NOMO-1 (cell line): ENCODE measurements at regions not wholly inside any gene's neighbourhood (a gene's known extent, or its start where the extent isn't known, plus 50 kb on each side); places are given as distances from the start of the nearest gene placed in this dataset.
A peak's percentile ranks its signal among the peaks of the same experiment; 100 is the strongest.

Source experiments
- DNase-seq, 2 experiments: peaks; one replicate each; lab custom pipeline; 2025; ENCODE audit not compliant: unreplicated experiment in 2 of 2; lab: John Stamatoyannopoulos, UW

DNA sequence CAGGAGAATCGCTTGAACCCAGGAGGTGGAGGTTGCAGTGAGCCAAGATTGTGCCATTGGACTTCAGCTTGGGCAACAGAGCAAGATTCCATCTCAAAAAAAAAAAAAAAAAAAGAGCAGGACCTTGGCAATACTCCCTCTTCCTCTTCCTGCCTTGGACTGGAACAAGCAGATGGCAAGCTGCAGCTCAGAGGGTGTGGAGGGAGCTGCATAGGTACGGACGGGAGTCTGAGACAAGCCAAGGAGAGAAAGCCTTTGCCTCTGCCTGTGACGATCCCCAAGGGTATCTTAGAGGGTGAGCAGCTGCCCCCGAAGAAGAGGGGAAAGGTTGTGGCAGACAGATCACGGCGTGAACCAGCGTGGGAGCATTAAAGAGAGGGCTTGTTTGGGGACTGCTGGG lies 109.2 kb downstream of the AIPL1 start:
- DNase-seq, result no peak

DNA sequence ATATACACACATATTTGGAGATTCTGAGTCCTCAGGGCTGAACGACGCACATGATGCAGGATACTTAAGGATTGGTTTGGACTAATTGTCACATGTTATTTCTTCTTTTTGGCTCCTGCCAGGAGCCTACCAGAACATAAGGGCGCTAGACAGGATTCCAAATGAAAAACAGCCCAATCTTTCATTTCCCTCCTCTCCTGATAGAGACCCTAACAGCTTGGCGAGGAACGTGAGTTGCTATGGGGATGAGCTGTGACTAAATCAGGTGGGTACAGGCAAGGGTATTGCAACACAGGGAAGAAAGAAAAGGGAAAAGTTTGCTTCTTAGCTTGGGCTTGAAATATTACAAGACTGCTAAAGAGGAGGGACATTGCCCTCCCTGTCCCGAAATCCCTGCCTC lies 109.9 kb downstream of the AIPL1 start:
- DNase-seq, result no peak

DNA sequence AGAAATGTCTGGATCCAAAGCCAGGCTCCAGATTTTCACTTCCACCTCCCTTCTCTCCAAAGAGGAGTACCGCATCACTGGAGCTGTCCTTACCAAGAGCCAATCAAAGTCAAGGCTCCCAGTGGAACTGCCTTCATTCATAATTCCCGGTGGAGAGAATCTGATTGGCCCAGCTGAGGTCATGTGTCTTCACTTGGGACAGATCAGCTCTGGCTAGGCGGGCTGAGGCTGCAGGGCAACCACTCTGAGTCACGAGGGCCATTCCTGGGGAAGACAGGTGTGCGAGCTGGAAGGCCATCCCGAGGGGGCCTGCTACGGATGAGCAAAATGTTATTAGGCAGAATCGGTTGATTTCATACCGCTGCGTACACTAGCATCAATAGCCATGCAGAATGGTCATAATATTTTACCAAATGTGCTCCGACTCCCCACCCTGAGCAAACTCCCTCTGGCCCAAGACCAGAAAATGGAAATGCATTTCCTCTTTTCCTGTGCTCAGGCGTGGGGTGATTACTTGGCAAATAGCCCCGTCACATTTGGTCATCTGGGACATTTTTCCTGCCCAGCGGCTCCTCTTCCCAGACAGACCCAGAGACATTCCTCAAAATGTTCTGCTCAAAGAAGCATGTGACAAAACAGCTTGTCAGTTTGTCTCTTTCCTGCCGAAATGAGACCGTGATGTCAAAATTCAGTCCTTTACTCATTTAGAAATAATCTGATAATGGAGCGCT lies 111.1 kb downstream of the AIPL1 start:
- no peak for DNase-seq

DNA sequence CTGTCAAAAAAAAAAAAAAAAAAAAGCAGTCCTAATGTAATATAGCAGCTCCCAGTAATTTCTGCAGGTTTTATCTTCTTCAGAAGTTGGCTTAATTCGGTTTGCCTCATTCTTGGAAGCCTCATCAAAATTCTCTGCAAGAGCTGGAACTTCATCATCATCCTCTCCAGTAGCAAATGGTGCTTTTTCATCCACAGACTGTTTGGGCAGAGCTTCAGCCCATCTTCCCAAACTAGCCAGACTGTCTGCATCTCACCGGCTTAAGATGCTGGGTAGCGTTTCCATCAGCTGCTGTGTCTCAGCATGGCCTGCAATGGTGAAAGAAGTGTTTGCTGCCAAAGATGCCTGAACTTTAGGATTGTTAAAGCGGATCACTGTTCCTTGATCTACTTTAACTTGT lies 112.6 kb downstream of the AIPL1 start:
- DNase-seq, result no peak

DNA sequence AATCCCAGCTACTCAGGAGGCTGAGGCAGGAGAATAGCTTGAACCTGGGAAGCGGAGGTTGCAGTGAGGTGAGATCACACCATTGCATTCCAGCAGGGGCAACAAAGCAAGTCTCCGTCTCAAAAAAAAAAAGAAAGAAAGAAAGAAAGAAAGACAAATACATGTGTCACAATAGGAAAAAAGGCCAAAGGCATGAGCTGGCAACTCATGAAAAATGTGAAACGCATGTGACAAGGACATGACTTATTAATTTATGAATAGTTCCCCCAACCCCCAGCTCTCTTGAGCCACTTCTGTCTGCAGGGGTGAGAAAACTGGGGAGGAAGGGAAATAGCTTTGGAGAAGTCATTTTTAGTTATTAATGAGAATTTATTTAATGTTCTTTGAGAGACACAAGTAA lies 120.6 kb downstream of the AIPL1 start:
- DNase-seq, result no peak

DNA sequence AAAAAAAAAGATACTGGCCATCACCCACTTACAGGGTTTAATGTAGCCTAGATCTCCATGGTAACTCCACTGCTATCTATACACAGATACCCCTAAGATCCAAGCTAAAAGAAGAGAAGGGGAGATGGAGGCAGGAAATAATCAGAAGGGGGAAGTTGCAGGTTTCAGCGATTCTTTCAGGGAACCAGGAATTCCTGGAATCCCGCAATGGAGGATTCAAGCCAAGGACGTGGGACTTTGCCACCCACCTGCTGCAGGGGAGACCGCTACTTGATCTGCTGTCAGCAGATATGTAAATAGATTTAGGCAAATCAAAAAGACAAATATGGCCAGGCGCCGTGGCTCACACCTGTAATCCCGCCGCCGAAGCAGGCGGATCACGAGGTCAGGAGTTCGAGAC lies 121.1 kb downstream of the AIPL1 start:
- DNase-seq, result no peak

DNA sequence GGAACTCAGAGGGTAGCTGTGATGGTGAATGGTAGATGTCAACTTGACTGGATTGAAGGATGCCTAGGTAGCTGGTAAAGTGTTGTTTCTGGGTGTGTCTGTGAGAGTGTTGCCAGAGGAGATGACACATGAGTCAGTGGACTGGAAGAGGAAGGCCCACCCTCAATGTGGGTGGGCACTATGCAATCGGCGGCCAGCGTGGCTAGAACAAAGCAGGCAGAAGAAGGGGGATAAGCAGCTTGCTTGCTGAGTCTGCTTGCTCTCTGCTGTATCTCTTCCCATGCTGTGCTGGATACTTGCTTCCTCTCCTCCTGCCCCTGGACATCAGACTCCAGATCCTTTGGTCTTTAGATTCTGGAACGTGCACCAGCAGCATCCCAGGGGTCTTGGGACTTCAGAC lies 128.1 kb downstream of the AIPL1 start:
- DNase-seq, result no peak

DNA sequence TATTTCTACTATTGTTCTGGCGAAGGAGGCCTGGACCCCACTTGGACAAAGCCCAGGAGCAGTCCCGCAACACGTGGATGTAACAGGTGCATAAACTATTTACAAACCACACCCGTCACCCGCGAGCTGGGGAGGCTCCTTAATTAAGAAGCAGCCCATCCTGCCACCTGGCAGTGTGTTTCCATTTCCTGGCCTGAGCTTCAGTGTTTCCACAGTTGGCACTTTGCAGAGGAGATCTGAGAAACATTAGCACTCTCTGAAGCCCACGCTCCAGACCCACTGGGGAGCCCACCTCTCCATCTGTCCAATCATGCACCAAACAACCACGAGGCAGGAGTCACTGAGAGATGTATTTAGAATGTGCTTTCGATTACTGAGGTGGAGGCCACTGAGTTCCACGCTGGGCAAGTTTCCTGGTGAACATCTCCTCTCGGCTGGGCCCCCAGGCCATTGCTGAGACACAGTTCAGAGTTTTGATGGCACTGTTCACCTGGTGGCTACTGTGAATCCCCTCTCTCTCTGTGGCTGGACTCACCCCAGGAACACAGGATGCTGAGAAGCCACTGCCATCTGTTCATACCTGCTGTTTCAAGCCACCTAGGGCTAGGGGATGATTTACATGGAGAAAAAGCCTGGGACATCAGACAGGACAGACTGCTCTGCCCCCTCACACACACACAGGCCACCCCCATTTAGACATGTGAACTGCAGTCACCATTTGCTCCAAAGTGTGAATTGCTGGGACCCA lies 129.1 kb downstream of the AIPL1 start:
- no peak for DNase-seq

DNA sequence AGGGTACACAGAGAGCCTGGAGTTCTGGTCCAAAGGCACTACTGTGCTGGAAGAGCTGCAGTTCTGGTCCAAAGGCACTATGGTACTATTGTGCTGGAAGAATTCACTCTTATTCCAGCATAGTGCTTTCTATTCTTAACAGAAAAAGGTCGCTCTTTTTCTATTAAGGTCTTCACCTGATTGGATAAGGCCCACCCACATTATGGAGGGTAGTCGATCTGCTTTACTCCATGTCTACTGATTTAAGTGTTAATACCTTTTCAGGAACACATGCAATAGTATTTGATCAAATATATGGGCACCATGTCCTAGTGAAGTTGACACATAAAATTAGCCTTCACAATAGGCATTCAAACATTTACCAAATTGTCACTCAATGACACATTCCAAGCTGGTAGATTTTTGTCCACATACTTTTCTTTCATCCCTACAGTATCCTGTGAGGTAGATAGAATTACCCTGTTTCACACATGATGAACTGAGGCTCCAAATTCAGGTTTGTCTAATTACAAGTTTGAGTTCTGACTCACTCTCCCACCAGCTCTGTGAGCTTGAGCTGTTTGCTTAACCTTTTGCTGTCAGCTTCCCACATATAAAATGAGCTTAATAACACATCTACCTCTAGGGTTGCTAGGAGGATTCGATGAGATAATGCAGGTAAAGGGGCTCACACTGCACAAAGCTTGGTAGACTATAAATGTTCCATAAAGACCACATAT lies 129.9 kb downstream of the AIPL1 start:
- DNase-seq, result no peak

DNA sequence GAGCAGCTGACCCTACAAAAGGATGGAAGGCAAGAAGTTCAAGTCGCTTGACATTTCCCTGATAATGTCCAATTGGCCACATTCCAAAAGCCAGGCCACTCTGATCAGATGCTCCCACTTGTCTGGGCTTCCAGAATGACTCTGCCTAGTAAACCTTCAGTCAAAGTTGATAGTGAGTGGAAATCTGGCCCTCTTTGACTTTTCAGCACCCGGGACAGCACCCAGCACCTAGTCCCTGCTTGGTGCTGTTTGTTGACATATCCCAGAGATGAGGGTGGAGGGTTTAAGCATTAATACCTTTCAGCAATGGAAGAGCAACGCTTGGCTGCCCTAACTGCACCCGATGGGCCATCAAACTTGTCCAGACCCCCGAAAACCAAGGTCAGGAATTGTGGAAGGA lies 131.3 kb downstream of the AIPL1 start:
- DNase-seq, result no peak

DNA sequence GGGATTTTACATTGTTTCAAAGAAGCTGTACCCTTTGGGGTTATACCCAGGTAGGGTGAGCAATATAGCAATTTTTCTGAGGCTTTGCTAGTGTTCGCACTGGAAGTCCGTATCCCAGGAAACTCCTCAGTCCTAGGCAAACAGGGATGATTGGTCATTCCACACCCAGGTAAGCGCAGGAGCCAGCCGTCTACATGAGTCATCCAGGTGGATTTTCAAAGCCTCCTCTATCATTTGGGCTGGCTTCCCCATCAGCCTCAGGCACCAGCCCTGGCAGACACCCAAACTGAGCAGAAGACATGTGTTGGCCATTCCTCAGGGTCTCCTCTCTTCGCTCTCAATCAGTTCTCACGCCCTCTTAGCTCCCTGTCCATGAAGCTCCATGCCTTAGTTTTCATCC lies 135.6 kb downstream of the AIPL1 start:
- no peak for DNase-seq

DNA sequence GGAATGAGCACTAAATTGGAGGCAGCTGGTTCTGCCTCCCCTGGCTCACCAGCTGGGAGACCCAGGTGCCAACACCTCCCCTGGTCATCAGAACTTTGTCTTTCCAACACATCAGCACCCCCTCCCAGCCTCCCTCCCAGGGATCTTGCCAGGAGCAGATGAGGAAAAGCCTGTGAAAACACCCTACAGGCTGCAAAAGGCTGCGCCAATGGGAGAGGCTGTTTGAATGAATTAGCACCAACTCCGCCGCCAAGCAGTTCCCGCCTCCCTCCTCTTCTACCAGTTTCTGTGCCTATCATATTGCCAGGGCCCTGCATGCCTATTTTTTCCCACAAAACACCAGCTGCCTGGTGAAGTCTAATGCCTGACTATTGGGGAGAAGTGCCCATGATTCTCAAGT lies 137.0 kb downstream of the AIPL1 start:
- DNase-seq, result no peak

DNA sequence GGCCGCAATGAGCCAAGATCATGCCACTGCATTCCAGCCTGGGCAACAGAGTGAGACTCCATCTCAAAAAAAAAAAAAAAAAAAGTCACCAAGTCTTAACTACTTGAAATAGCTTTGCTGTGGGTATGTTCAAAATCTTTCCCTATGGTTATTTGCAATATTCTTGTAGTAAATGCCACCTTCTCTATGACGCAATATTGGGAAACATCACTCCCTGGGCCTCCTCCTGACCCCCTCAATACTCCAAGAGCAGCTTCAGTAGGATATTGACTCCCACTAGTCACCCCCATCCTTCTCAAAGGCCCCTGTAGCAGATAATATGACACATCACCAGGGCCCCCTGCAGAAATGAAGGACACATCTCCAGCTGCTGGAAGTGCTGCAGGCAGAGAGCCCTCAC lies 137.8 kb downstream of the AIPL1 start:
- DNase-seq, result no peak

DNA sequence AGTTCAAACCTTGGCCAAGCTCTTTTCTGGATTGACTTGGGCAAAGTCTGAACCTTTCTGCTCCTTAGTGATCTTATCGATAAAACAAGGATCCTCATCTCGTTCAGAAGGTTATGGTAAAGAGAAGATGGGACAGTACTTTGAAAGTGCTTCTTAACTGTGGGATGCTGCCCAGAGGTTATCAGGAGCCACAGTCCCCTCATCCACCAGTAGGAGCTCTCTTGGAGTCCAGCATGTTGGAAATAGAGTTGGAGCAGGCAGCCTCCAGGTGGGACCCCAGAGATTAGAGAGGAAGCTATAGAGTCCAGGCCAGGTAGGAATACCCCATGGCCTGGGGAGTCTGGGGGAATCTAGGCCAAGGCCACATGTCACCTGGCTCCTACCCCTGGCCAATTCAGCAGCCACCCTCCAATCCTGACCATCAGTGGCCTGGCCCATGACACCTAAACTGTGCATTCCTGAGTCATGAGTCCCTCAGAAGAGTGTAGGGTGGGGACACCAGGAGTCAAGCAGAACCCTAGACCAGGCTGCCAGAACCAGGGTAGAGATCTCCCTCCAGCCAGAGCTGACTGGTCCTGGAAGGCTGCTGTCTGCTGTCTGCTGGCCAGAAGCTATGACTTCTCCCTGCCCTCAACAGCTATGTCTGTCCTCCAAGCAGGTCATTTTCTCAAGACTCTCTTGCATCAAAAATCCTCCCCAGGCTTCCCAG lies 144.3 kb downstream of the AIPL1 start:
- DNase-seq, result no peak

DNA sequence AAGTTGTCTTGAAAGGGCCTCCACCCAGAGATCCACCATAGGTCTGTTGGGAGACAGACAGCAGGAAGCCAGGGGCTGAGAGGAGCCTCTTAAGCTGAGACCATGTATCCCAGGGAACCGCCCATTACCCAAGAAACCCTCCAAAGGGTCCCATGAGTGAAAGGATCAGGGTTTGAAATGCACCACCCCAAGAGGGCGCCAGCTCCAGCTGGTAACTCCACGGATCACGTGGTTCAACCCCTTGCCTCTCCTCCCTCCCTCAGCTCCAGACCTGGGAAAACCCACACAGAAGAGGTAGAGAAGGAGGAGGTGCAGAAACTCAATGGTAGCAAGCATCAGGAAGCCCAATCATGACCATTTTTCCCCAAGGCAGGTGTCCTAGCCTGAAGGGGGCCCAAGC lies 148.7 kb downstream of the AIPL1 start:
- DNase-seq, result no peak

DNA sequence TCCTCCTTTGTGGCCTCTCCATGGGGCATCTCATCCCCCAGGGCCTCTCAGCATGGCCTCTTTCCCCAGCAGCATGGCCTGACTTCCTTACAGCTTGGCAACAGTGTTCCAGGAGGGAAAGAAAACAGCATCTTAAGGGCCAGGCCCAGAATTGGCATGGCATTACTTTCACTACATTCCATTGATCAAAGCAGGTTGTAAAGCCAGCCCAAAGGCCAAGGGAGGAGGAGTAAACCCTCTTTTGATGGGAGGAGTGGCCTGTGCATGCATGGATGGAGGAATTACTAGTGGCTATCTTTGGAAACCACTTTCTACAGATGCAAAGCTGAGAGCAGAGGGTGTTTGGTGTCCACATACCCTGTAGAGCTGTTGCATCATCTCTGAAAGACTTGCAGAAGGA lies 149.4 kb downstream of the AIPL1 start:
- no peak for DNase-seq

DNA sequence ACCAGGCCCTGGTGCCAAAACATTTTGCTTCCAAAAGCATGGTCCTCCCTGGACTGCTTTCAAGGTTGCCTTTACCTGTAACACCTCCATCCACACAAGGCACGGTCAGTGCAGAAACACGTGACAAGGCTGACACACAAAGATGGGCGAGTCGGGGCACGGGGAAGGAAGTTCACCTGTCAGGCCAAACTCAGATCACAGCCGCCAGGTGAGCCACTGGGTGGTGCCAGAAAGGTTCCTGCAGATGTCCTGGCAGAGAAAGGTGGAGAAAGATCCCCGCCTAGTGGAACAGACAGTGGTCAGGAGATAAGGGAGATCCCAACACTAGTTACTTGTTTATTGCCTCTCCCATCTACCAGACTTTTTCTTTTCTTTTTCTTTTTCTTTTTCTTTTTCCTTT lies 155.3 kb downstream of the AIPL1 start:
- no peak for DNase-seq

DNA sequence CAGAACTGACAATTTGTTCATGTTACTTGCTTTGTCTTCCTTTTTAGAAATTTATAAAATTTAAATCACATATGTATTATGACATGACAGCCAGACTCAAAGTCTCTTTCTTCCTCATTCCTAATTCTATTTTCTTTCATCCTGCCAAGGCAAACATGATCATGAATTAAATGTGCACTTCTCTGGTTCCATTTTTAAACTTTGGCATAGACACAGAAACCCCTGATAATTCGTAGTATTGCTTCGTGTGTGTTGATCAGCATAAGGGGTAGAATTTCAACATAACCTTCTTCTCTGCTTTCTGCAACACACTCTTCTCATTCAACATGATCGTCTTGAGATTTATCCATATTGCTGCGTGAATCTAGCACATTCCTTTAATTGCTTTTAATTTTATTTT lies 156.5 kb downstream of the AIPL1 start:
- no peak for DNase-seq

DNA sequence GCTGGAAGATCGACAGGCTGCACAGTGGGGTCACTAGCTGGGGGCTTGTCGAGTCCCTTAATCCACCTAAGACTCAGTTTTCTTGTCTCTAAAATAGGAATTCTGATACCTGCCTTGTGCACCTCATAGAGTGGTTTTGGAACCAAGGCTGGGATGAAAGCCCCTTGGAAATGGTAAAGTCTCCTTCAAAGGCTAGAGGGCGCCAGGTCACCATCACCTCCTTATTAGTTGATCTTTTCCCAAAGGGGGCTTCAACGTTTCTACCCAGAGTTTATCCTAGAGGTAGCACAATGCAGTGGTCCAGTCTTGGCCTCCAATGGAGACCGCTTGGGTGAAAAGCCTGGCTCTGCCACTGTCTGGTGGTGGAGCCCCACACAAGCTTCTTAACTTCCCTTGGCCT lies 158.2 kb downstream of the AIPL1 start:
- no peak for DNase-seq

DNA sequence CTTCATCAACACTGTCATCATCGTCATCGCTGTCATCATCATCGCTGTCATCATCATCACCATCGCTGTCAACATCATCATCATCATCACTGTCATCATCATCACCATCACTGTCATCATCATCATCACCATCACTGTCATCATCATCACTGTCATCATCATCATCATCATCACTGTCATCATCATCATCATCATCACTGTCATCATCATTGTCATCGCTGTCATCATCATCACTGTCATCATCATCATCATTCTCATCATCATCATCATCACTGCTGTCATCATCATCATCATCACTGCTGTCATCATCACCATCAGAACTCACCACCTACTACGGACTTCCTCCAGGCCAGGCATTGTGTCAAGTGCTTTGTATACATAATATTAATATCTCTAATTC lies 160.6 kb downstream of the AIPL1 start:
- DNase-seq, result no peak

DNA sequence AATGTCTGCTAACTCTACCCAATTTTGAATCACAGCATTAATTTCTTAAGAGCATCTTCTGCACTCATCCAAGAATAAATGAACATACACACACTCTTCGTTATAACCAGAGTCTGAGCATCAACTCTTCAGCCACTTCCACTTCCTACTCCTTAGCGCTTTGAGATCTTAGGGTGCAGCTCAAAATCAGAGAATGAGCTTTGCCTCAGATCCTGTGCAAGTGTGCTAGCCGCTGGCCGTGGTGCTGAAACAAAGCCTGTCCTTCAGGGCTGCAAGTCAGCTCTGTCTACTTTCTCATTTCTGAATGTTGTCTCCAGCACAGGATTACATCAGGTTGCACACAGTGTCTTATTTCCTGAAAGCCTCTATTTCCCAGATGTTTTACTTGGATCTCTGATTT lies 165.4 kb downstream of the AIPL1 start:
- peak in 1 of 2 experiments; percentile 5 for DNase-seq
